Fibroblast of mammary gland (primary cell): ENCODE measurements at regions not wholly inside any gene's neighbourhood (a gene's known extent, or its start where the extent isn't known, plus 50 kb on each side); places are given as distances from the start of the nearest gene placed in this dataset.
A peak's percentile ranks its signal among the peaks of the same experiment; 100 is the strongest.

Source experiments
- DNase-seq: peaks from one replicate; pipeline ENCODE4 v3.0.0-alpha.2; 2010; ENCODE audit warnings: low read depth
- H3K4me3 ChIP-seq: 2 replicates; pipeline ENCODE4 v1.5.1; 2011; ENCODE audit warnings: low read depth, mild to moderate bottlenecking, low read length, moderate library complexity; ENCODE audit not compliant: control insufficient read depth
- TF ChIP-seq, protein P1 (sequence below): conservative IDR thresholded peaks from 2 replicates; pipeline ENCODE4 v1.5.1; 2011; ENCODE audit warnings: low read depth, low read length, inconsistent platforms; ENCODE audit not compliant: control insufficient read depth, insufficient read depth

DNA sequence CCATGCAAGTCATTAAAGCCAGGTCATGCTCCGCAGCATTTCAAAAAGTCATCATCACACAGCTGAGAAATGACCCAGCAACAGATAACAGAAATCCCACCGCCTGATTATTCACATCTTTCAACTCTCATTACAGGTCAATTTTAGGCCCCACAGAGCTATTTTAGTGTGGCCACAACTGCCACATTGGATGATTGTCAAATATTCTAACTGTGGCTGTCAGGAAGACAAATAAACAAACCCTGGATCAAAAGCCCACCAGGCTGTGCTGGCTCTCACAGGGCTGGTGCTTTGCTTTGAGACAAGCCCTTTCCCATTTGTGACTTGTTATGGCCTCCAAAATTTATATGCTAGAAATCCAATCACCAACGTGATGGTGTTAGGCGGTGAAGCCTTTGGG lies 117.6 kb upstream of the CDC14C start:
- TF ChIP-seq, protein P1, sequence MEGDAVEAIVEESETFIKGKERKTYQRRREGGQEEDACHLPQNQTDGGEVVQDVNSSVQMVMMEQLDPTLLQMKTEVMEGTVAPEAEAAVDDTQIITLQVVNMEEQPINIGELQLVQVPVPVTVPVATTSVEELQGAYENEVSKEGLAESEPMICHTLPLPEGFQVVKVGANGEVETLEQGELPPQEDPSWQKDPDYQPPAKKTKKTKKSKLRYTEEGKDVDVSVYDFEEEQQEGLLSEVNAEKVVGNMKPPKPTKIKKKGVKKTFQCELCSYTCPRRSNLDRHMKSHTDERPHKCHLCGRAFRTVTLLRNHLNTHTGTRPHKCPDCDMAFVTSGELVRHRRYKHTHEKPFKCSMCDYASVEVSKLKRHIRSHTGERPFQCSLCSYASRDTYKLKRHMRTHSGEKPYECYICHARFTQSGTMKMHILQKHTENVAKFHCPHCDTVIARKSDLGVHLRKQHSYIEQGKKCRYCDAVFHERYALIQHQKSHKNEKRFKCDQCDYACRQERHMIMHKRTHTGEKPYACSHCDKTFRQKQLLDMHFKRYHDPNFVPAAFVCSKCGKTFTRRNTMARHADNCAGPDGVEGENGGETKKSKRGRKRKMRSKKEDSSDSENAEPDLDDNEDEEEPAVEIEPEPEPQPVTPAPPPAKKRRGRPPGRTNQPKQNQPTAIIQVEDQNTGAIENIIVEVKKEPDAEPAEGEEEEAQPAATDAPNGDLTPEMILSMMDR: no peak
- H3K4me3 ChIP-seq: no peak overlapping the region
- no peak for DNase-seq

DNA sequence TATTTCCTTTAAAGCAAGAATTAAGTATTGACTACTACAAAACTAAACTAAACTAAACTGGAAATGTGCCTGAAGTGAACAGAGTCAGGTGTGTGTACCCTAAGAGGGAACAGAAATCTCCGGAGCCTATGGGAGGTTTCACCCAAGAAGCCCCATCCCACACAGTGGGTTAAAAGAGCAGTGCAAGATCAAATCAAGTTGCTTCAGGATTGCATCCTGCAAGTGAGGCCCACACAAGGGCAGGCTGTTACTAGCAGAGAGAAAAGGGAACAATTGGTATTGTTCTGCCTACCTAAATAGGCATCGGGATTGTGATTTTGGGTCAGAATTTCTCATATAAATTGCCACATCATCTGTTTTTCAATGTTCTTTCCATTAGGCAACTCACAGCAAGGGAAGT lies 113.3 kb upstream of the CDC14C start:
- no peak for DNase-seq
- TF ChIP-seq, protein P1: no peak
- no peak overlapping the region for H3K4me3 ChIP-seq

DNA sequence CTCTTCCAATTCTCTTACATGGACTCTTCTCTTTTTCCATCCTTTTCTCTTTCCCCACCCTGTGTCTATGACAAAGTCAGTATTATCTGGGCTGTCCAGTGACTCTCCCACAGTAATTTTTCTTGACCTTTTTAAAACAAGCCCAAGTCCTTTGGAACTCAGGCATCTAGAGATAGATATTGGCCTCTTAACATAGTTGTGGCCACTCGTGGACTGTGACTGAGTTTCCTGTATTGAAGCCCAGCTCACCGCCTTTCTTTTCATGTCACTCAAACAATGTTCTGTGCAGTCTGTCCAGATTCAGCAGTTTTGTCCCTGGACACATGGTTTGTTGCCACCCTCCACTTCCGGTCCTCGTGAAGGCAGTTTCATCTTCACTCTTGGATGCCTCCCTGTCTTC lies 110.9 kb upstream of the CDC14C start:
- TF ChIP-seq, protein P1: no peak
- no peak overlapping the region for H3K4me3 ChIP-seq
- DNase-seq: no peak

DNA sequence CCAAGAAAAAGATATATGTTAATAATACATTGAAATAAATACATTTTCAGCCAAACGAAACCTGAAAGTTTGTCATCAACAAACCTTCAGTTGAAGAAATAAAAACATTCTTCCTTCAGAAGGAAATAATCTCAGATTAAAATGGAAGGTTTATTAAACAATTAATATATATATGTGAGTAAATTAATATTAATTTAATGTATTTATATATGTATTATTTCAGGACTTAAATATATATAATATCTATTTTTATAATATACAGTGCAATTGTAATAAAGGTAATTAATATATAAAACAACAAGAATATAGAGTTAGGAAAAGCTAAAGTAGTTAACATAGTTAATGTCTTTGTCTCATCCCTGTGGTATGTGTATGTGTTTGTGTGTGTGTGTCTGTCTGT lies 102.2 kb upstream of the CDC14C start:
- TF ChIP-seq, protein P1: no peak
- H3K4me3 ChIP-seq: no peak overlapping the region
- no peak for DNase-seq

DNA sequence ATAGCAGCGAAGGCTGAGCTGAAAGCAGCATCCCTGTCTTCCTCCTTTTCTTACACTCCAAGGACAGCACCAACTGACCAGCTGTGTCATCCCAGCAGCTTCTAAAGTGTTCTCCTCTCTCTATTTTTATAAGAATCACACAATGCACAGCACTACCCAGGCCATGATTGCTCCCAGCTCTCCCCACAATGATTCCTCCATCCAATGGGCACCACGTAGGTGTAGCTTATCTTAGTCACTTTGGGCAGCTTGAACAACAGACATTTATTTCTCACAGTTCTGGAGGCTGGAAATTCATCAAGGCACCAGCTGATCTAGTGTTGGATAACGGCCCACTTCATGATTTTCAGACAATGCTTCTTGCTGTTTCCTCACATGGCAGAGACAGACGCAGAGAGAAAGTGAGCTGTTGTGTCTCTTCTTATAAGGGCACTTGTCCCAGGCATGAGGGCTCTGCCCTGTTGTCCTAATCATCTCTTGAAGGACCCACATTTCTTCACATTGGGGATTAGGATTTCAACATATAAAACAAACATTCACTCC lies 92.0 kb upstream of the CDC14C start:
- DNase-seq: no peak
- TF ChIP-seq, protein P1: no peak
- H3K4me3 ChIP-seq: no peak overlapping the region

DNA sequence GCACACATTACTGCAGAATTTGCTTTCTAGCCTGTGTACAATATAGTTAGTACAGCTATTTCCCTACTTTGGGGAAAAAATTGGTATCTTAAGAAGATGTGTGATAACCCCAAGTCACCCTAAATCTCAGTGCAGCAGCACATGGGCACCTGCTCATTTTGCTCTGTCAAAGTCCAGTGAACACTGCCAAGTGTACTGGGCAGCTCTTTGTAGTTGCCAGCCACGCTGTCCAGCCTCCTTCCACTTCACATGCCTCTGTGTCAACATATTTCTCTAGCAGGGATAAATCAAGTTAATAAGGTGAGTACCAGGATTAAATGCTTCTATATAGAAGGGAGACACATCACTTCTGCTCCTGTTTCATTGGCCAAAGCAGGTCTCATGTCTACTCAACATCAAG lies 87.1 kb upstream of the CDC14C start:
- H3K4me3 ChIP-seq: no peak overlapping the region
- TF ChIP-seq, protein P1: no peak
- no peak for DNase-seq

DNA sequence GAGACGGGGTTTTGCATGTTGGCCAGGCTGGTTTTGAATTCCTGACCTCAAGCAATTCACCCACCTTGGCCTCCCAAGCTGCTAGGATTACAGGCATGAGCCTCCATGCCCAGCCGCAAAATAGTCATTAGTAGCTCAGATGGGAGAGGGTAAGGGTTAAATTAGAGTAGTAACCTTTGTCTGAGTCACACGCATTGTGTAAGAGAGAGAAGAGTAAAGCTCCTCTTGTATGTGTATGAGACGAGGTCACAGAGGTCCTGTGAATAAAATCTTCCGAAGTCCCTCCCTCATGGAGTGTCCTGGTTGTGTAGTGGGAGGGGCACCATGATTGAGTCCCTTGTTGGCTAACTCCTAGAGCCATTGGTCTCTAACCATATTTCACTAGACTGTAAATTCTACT lies 85.2 kb upstream of the CDC14C start:
- peak; percentile 1 for DNase-seq
- H3K4me3 ChIP-seq: no peak overlapping the region
- TF ChIP-seq, protein P1: no peak
